A549 (cell line): ENCODE measurements at regions not wholly inside any gene's neighbourhood (a gene's known extent, or its start where the extent isn't known, plus 50 kb on each side); places are given as distances from the start of the nearest gene placed in this dataset.

Experiments
- ATAC-seq, 2 experiments: fragments of 200-7000 bp in 1 of 2; fragments of >200 bp in 1 of 2; cut with Nextera tagmentation in 1 of 2; cut with Tn5 transposase in 1 of 2; 3 replicates each; pipeline versions ENCODE4 v1.8.0 to v1.9.1; 2018 to 2020; ENCODE audit warnings: mild to moderate bottlenecking in 1 of 2, moderate library complexity in 1 of 2
- CTCF ChIA-PET: fragments of 300-600 bp; sonication (Branson Sonifier 250); formaldehyde crosslinking; extraction: SDS; loops from one replicate; lab custom pipeline; 2021; ENCODE audit warnings: antibody characterized with exemption, inconsistent platforms; lab: Yijun Ruan, JAX
- POLR2A ChIA-PET: fragments of 350-600 bp; formaldehyde crosslinking; extraction: SDS; loops from one replicate; lab custom pipeline; 2021; ENCODE audit warnings: antibody characterized with exemption, inconsistent platforms; lab: Yijun Ruan, JAX
- DNase-seq, 2 experiments: peaks; one replicate each; pipeline versions ENCODE4 v3.0.0 to v3.0.0-alpha.2; 2011 to 2016; ENCODE audit warnings: low read depth in 1 of 2, low spot score in 1 of 2
- FAIRE-seq: peaks from 2 replicates; lab custom pipeline; 2011; peaks lifted over from hg19 to GRCh38; lab: Jason Lieb, UNC
- H3K27ac ChIP-seq, 2 experiments: fragments of >200 bp; sonication (Bioruptor Twin); formaldehyde crosslinking; 3 replicates each; pipeline ENCODE4 v1.5.1; 2016 to 2017
- H3K4me1 ChIP-seq: fragments of >200 bp; sonication (Bioruptor Twin); formaldehyde crosslinking; 3 replicates; pipeline ENCODE4 v1.6.1; 2016
- H3K4me2 ChIP-seq: fragments of >200 bp; sonication (Bioruptor Twin); formaldehyde crosslinking; 3 replicates; pipeline ENCODE4 v1.6.1; 2016
- H3K4me3 ChIP-seq: fragments of >200 bp; sonication (Bioruptor Twin); formaldehyde crosslinking; 3 replicates; pipeline ENCODE4 v1.5.1; 2016
- H3K9me3 ChIP-seq: fragments of >200 bp; sonication (Bioruptor Twin); formaldehyde crosslinking; 3 replicates; pipeline ENCODE4 v1.6.1; 2016
- BCL3 ChIP-seq: fragments of >200 bp; sonication (Bioruptor Twin); formaldehyde crosslinking; IDR thresholded peaks from 3 replicates; pipeline ENCODE4 v1.6.1; 2016
- CBX2 ChIP-seq: fragments of 200-600 bp; sonication (generic); IDR thresholded peaks from 2 replicates; pipeline ENCODE4 v1.6.1; 2016; ENCODE audit warnings: low read depth, mild to moderate bottlenecking, borderline replicate concordance
- CBX8 ChIP-seq: fragments of 200-600 bp; sonication (generic); IDR thresholded peaks from 2 replicates; pipeline ENCODE4 v1.6.1; 2016
- CHD2 ChIP-seq: fragments of 150-350 bp; IDR thresholded peaks from 2 replicates; pipeline ENCODE4 v1.6.1; 2014; ENCODE audit warnings: low read length; ENCODE audit not compliant: partially characterized antibody
- CHD4 ChIP-seq: fragments of 200-600 bp; sonication (generic); IDR thresholded peaks from 2 replicates; pipeline ENCODE4 v1.6.1; 2016; ENCODE audit warnings: antibody characterized with exemption, mild to moderate bottlenecking, borderline replicate concordance
- EHF ChIP-seq: fragments of 250-450 bp; sonication (Bioruptor Pico); IDR thresholded peaks from 2 replicates; pipeline ENCODE4 v1.5.0; 2020; ENCODE audit warnings: mild to moderate bottlenecking
- EHMT2 ChIP-seq: fragments of 200-600 bp; sonication (generic); IDR thresholded peaks from 2 replicates; pipeline ENCODE4 v1.6.1; 2016; ENCODE audit warnings: antibody characterized with exemption, low read depth, mild to moderate bottlenecking, moderate library complexity
- ELK1 ChIP-seq: fragments of 150-350 bp; IDR thresholded peaks from 2 replicates; pipeline ENCODE4 v1.6.1; 2014; ENCODE audit warnings: low read depth, mild to moderate bottlenecking, low read length
- EP300 ChIP-seq, 2 experiments: fragments of >200 bp; sonication (Bioruptor Twin); formaldehyde crosslinking; IDR thresholded peaks; 2 replicates in 1 of 2; 3 replicates in 1 of 2; pipeline ENCODE4 v1.6.1; 2016 to 2017
- GATA3 ChIP-seq: IDR thresholded peaks from 2 replicates; pipeline ENCODE4 v1.6.1; 2012; ENCODE audit warnings: borderline replicate concordance
- HES2 ChIP-seq: fragments of >200 bp; sonication (Bioruptor Twin); formaldehyde crosslinking; IDR thresholded peaks from 2 replicates; pipeline ENCODE4 v1.6.1; 2016
- HEYL ChIP-seq: fragments of 250-450 bp; sonication (Bioruptor Pico); IDR thresholded peaks from 2 replicates; pipeline ENCODE4 v1.8.0; 2021; ENCODE audit warnings: mild to moderate bottlenecking, moderate library complexity
- HOXB5 ChIP-seq: fragments of 250-450 bp; sonication (Bioruptor Pico); IDR thresholded peaks from 2 replicates; pipeline ENCODE4 v1.5.0; 2020; ENCODE audit warnings: mild to moderate bottlenecking, moderate library complexity
- JUN ChIP-seq, 2 experiments: fragments of >200 bp; sonication (Bioruptor Twin); formaldehyde crosslinking; IDR thresholded peaks; 2 replicates in 1 of 2; 3 replicates in 1 of 2; pipeline ENCODE4 v1.6.1; 2016 to 2017
- KDM1A ChIP-seq: fragments of 200-600 bp; sonication (generic); IDR thresholded peaks from 2 replicates; pipeline ENCODE4 v1.6.1; 2016; ENCODE audit warnings: low read depth, mild to moderate bottlenecking
- KDM5A ChIP-seq: fragments of 200-600 bp; sonication (generic); IDR thresholded peaks from 2 replicates; pipeline ENCODE4 v1.6.1; 2016; ENCODE audit warnings: antibody characterized with exemption, mild to moderate bottlenecking
- NFE2L2 ChIP-seq: fragments of 150-350 bp; conservative IDR thresholded peaks from 2 replicates; pipeline ENCODE4 v1.6.1; 2014; ENCODE audit warnings: low read length
- NR3C1 ChIP-seq: fragments of >200 bp; sonication (Bioruptor Twin); formaldehyde crosslinking; IDR thresholded peaks from 3 replicates; pipeline ENCODE4 v1.6.1; 2017
- POLR2AphosphoS2 ChIP-seq: conservative IDR thresholded peaks from 2 replicates; pipeline ENCODE4 v1.6.1; 2012; ENCODE audit warnings: low read length, improper control_type of control experiment, inconsistent platforms
- RAD21 ChIP-seq, 2 experiments: fragments of >200 bp in 1 of 2; sonication (Bioruptor Twin) in 1 of 2; formaldehyde crosslinking in 1 of 2; IDR thresholded peaks in 1 of 2; conservative IDR thresholded peaks in 1 of 2; 2 replicates in 1 of 2; 3 replicates in 1 of 2; pipeline ENCODE4 v1.6.1; 2012 to 2018; ENCODE audit warnings: inconsistent platforms in 1 of 2
- RCOR1 ChIP-seq: fragments of 150-350 bp; IDR thresholded peaks from 2 replicates; pipeline ENCODE4 v1.6.1; 2014; ENCODE audit warnings: antibody characterized with exemption, low read length, low read depth
- RNF2 ChIP-seq: fragments of 200-600 bp; sonication (generic); IDR thresholded peaks from 2 replicates; pipeline ENCODE4 v1.6.1; 2016; ENCODE audit warnings: low read depth, mild to moderate bottlenecking, antibody characterized with exemption, moderate library complexity, borderline replicate concordance
- TFCP2L1 ChIP-seq: fragments of 250-450 bp; sonication (Bioruptor Pico); IDR thresholded peaks from 2 replicates; pipeline ENCODE4 v1.5.0; 2021; ENCODE audit warnings: mild to moderate bottlenecking
- TP53 ChIP-seq: fragments of 250-450 bp; sonication (Bioruptor Pico); IDR thresholded peaks from 2 replicates; pipeline ENCODE4 v1.5.0; 2021; ENCODE audit warnings: mild to moderate bottlenecking, moderate library complexity
- USF2 ChIP-seq: fragments of 450-650 bp; IDR thresholded peaks from 2 replicates; pipeline ENCODE4 v1.6.1; 2014; ENCODE audit warnings: antibody characterized with exemption
- ZC3H11A ChIP-seq: fragments of 450-650 bp; IDR thresholded peaks from 2 replicates; pipeline ENCODE4 v1.6.1; 2014; ENCODE audit warnings: antibody characterized with exemption, mild to moderate bottlenecking
- ZSCAN20 ChIP-seq: fragments of 250-450 bp; sonication (Bioruptor Pico); IDR thresholded peaks from 2 replicates; pipeline ENCODE4 v1.8.0; 2022; ENCODE audit warnings: mild to moderate bottlenecking, moderate library complexity
- WGBS: methylation state at CpG from one replicate; pipeline ENCODE4 v1.1.6; 2017; ENCODE audit errors: missing lambda C conversion rate; 5-methylcytosine and 5-hydroxymethylcytosine counted together
- TF ChIP-seq, protein P1 (sequence below): IDR thresholded peaks from 2 replicates; pipeline ENCODE4 v1.6.1; 2012
- TF ChIP-seq, protein P2 (sequence below): fragments of >200 bp; sonication (Bioruptor Twin); formaldehyde crosslinking; IDR thresholded peaks from 3 replicates; pipeline ENCODE4 v1.5.1; 2016

- TF ChIP-seq, protein P1, sequence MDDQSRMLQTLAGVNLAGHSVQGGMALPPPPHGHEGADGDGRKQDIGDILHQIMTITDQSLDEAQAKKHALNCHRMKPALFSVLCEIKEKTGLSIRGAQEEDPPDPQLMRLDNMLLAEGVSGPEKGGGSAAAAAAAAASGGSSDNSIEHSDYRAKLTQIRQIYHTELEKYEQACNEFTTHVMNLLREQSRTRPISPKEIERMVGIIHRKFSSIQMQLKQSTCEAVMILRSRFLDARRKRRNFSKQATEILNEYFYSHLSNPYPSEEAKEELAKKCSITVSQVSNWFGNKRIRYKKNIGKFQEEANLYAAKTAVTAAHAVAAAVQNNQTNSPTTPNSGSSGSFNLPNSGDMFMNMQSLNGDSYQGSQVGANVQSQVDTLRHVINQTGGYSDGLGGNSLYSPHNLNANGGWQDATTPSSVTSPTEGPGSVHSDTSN, result no peak
- TF ChIP-seq BCL3 (no peak), TP53 (no peak), CBX2 (no peak), RCOR1 (no peak), HOXB5 (CRISPR knock-in tag) (no peak), KDM1A (no peak), EHF (CRISPR knock-in tag) (no peak), RNF2 (no peak), NFE2L2 (no peak), CBX8 (no peak), ZSCAN20 (CRISPR knock-in tag) (no peak), JUN (IDR thresholded peaks at IDR 0.05) (no peak), EP300 (IDR thresholded peaks at IDR 0.05) (no peak)
- FAIRE-seq (no peak), DNase-seq (no peak), ATAC-seq (no peak)
- Histone ChIP-seq H3K4me3 (no peak overlapping the region), H3K4me2 (no peak overlapping the region), H3K27ac (no peak overlapping the region), H3K4me1 (no peaks in the 10 kb centered on the region), H3K9me3 (no peaks in the 10 kb centered on the region)
- ChIA-PET POLR2A (no interaction called here), CTCF (no interaction called here)
- 44% methylated on average over 4 of the region's 4 CpGs for WGBS
Measured at GRCh38 chr9:23582836-23583235, 243.2 kb downstream of the ELAVL2 start.

- H3K4me1 ChIP-seq, result no peaks in the 10 kb centered on the region
- DNase-seq, result no peak
- CTCF ChIA-PET, result no interaction called here
- H3K9me3 ChIP-seq, result no peaks in the 10 kb centered on the region
- H3K4me2 ChIP-seq, result no peak overlapping the region
- no peak for TF ChIP-seq ELK1
- no peak for TF ChIP-seq HES2
- TF ChIP-seq, protein P2, sequence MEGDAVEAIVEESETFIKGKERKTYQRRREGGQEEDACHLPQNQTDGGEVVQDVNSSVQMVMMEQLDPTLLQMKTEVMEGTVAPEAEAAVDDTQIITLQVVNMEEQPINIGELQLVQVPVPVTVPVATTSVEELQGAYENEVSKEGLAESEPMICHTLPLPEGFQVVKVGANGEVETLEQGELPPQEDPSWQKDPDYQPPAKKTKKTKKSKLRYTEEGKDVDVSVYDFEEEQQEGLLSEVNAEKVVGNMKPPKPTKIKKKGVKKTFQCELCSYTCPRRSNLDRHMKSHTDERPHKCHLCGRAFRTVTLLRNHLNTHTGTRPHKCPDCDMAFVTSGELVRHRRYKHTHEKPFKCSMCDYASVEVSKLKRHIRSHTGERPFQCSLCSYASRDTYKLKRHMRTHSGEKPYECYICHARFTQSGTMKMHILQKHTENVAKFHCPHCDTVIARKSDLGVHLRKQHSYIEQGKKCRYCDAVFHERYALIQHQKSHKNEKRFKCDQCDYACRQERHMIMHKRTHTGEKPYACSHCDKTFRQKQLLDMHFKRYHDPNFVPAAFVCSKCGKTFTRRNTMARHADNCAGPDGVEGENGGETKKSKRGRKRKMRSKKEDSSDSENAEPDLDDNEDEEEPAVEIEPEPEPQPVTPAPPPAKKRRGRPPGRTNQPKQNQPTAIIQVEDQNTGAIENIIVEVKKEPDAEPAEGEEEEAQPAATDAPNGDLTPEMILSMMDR, result no peak
- no peak for TF ChIP-seq GATA3
- TF ChIP-seq NR3C1, result no peak
- TF ChIP-seq ZSCAN20 (CRISPR knock-in tag), result no peak
- TF ChIP-seq, all 56 proteins: peak for 0
- Histone ChIP-seq H3K27ac (no peak overlapping the region), H3K4me3 (no peak overlapping the region)
- FAIRE-seq (no peak), ATAC-seq (no peak)
- WGBS, result 0% methylated on average over 1 of the region's 1 CpG
- POLR2A ChIA-PET, result no interaction called here
Measured at GRCh38 chr9:23586906-23587305, 239.1 kb downstream of the ELAVL2 start.

DNA sequence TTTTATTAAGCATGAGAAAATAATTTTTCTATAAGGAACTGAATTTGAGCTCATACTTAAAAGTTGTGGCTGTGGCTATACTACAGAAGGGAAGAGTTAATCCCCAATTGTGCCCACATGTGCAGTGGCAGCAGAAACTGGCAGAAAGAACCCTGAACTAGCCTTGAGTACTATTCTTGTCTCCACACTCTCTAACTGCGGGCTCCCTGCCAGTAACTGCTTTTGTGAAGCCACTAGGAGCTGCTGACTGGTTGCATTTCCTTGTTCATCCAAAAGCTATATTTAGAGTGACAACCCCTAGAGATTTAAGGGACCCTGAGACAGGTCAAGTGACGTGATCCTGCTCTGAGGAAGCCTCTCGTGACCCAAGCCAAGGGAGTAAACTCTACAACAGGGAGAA lies 238.6 kb downstream of the ELAVL2 start:
- no peaks in the 10 kb centered on the region for H3K9me3 ChIP-seq
- no peak for FAIRE-seq
- POLR2A ChIA-PET, result no interaction called here
- no peak for TF ChIP-seq RAD21 (conservative IDR thresholded peaks at IDR 0.05 in 1 of 2, IDR thresholded peaks at IDR 0.05 in 1 of 2)
- TF ChIP-seq HEYL (CRISPR knock-in tag), result no peak
- TF ChIP-seq KDM5A, result no peak
- TF ChIP-seq EHMT2, result no peak
- no peak for TF ChIP-seq ELK1
- TF ChIP-seq TFCP2L1 (CRISPR knock-in tag), result no peak
- TF ChIP-seq NR3C1, result no peak
- no peak for TF ChIP-seq POLR2AphosphoS2
- no peak for TF ChIP-seq USF2
- no peak for TF ChIP-seq ZC3H11A
- TF ChIP-seq CHD4, result no peak
- no peak for TF ChIP-seq GATA3
- no peak for TF ChIP-seq CBX8
- TF ChIP-seq CHD2, result no peak
- TF ChIP-seq, all 56 proteins: peak for 0
- CTCF ChIA-PET, result no interaction called here
- H3K4me3 ChIP-seq, result no peak overlapping the region
- no peak for DNase-seq
- WGBS, result 3% methylated on average over 3 of the region's 3 CpGs
- H3K27ac ChIP-seq, result no peak overlapping the region
- no peak for ATAC-seq
- no peaks in the 10 kb centered on the region for H3K4me1 ChIP-seq
- no peak overlapping the region for H3K4me2 ChIP-seq
